Lung microvascular endothelial cell (primary cell): ENCODE measurements at regions not wholly inside any gene's neighbourhood (a gene's known extent, or its start where the extent isn't known, plus 50 kb on each side); places are given as distances from the start of the nearest gene placed in this dataset.
"Not testable (repeated sequence)": the region's sequence is repeated elsewhere in the genome, so short reads cannot be mapped to it uniquely, and the experiment has no call there.

Source experiments
- DNase-seq, 2 donors: peaks; one replicate each; pipeline versions ENCODE4 v3.0.0 to v3.0.0-alpha.2; 2010; ENCODE audit warnings: low read depth in 2 of 2

GRCh38 chr13:101003566-101003965 is 329.0 kb upstream of the TMTC4 start:
- no peak for DNase-seq

GRCh38 chr13:100989392-100989791 is 314.8 kb upstream of the TMTC4 start:
- no peak for DNase-seq

GRCh38 chr13:100988921-100989320 is 314.3 kb upstream of the TMTC4 start:
- no peak for DNase-seq

- DNase-seq = peak in 1 of 2 donors; percentile 1
These were observed 313.4 kb upstream of the TMTC4 start for GRCh38 chr13:100987948-100988347.

DNA sequence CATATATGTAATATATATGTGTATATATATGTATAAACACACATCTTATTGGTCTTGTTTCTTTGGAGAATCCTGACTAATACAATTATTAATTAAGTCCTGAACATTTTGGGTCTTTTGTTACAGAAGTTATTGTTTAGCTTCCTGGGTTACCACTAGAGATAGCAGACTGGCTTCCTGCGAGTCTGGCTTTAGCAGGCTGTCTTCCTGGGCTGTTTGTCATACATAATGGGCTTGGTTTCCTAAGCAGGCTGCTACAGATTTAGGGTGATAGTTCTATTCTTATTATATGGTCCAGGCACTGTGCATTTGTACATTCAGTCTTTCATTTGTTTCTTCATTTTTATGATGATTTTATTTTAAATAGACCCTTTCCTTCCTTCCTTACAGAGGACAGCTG is 312.0 kb upstream of the TMTC4 start:
- DNase-seq = no peak

GRCh38 chr13:100984085-100984705 is 309.6 kb upstream of the TMTC4 start:
- no peak for DNase-seq

GRCh38 chr13:100983111-100983510 is 308.5 kb upstream of the TMTC4 start:
- DNase-seq = no peak

DNA sequence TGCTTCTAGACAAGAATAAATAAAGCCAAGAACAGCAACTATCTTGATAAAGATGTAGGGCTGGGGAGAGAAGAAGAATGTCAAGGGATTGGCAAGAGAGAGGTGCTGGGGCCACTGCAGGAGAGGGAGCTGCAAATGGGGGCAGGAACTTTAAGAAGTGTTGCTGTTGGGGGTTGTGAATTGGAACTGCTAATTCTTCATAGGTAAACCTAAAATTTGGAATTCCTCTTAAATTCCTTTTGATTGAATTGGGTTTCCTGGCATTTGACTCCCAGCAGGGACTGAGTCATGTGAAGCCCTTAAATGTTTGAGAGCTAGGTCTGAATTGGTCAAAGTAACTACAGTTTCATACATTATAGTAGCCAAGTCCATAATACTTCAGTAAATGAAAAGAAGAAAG is 305.6 kb upstream of the TMTC4 start:
- no peak for DNase-seq

- DNase-seq = no peak
These were observed 303.2 kb upstream of the TMTC4 start for GRCh38 chr13:100977841-100978240.

GRCh38 chr13:100976993-100977392 is 302.4 kb upstream of the TMTC4 start:
- DNase-seq = no peak

DNA sequence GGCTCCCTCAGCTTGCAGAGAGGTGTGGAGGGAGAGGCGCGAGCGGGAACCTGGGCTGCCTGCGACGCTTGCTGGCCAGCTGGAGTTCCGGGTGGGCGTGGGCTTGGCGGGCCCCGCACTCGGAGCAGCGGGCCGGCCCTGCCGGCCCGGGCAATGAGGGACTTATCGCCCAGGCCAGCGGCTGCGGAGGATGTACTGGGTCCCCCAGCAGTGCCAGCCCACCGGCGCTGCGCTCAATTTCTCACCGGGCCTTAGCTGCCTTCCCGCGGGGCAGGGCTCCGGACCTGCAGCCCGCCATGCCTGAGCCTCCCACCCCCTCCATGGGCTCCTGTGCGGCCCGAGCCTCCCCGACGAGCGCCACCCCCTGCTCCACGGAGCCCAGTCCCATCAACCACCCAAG is 301.1 kb upstream of the TMTC4 start:
- not testable (repeated sequence) for DNase-seq

DNA sequence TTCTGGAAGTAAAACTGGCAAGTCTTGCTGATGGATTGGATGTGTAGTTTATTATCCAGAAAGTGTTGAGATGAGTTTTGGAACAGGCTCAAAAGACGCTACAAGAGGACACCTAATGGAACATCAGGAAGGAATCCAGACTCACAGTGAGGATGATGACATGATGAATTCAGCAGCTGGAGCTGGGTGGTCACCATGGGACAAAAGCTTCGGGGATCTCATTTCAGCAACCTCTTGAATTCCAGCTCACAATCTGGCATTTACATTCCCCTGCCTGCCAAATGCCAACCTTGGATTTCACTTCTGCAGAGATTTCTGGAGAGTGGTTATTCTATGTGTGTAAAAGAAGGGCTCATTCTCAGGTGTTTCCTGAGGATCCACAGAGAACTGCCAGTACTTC is 288.0 kb upstream of the TMTC4 start:
- no peak for DNase-seq

- no peak for DNase-seq
These were observed 286.6 kb upstream of the TMTC4 start for GRCh38 chr13:100961186-100961585.

DNA sequence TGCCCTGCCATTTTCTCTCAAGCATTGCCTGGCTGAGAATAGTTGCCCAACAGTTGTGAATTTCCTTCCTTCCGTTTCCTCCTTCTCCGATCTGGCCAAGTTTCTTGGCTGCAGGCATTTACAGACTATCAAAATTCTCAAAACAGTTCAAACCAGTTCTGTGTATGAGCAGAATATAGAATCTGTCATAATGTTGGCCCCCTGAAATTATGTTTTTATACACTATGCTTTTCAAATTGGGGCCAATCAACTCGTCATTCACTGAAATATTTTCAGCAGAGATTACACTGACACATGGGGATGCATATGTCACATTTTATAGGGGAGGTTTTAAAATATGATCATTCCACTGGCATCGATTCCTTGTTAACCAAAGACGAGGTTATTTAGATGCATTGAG is 284.2 kb upstream of the TMTC4 start:
- DNase-seq = no peak

- DNase-seq = no peak
These were observed 283.1 kb upstream of the TMTC4 start for GRCh38 chr13:100957741-100958140.

DNA sequence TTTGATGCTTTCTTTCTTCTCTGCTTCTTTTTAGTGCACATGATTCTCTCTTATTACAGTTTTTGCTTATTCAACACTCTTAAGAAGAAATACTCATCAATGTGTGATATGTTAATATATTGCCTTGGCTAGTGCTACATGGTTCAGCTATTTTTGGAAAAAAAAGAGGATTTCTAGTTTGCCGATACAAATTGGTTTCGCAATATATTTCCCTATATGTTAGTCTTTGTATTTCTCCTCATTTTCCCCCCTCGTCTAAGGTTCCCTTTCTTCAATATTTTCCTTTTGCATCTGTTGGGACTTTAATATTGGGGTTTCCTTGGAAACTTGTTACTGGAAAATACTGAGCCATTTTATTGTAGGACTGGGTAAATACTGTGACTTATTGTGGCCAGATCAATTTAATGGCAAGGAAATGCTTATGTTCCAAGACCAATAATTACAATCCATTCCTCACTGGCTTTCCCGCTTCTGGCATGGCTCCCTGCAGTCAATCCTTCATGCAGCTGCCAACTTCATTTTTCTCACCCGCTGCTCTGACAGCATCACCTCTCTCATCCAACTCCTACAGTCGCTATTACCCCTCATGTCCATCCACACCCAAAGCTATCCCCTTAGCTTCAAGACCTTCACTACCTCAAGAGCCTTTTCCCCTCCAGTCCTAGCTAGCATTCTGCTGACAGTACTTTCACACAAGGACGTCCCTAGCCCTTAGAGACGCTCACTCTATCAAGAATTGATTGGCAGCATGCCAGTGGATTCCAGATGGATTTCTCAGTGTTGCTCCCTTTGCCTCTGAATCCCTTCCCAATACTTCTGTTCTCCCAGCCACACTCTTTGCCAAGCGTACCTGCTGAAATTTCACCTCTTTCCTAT is 280.1 kb upstream of the TMTC4 start:
- no peak for DNase-seq

DNA sequence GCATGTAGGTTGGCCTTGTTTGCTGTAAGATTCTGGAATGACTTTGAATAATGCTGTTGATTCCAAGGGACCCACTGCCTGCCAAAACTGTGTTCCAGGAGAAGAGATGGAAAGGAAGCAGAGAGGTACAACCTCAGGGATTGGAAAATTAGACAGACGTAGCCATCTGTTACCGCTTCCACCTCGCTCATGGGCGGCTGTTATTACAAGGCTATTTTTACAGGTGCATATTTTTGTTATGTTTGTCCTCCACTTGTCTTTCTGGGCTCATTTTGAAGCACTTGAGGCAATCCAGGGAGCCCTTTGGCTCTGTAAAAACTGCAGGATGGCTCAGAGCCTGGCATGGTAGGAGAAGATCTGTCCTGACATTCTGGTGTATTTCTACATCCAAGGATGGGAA is 276.4 kb upstream of the TMTC4 start:
- DNase-seq = no peak

- not testable (repeated sequence) for DNase-seq
These were observed 274.3 kb upstream of the TMTC4 start for GRCh38 chr13:100948937-100949336.

DNA sequence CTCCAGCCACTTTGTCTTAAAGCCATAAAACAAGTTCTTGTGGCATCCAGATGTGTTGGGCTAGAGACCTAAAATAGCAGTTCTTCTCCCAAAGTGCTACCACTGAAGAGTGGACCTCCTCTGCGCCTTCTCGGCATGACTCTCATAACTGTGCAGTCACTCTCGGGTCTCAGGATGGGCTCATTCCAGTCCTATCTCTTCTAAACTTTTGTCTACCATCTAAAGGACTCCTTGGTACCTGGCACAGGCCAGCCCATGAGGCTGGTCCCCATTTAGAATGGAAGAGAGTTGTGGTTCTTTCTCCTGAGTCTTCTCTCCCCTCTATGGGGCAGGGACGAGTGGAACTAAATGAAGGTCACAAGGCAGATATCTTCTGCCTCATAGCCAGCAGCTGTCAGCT is 272.0 kb upstream of the TMTC4 start:
- no peak for DNase-seq

DNA sequence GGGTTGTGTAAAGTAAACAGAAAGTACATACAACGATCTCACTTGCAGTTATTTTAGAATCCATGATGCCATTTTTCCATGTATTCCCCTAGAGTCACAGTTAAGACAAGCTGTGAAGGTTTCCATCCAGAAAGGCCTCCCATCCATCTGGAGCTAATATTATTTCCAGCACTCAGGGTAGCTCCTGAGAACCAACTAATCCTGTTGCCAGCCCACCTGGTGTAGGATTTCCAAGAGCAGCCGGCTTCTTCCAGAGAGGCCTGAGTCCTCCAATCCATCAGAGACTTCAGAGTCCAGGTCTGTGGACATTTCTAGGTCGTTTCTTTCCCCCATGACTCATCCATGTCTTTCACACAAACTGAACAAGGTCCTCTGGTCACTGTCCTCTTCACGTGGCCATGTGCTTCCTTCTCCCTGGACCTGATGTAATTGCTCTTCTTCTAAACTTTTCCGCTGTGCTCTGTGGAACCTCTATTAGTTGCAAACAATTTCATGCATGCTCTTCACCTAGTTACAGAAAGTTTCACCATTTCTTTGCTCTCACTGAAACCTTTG is 270.3 kb upstream of the TMTC4 start:
- DNase-seq = no peak

DNA sequence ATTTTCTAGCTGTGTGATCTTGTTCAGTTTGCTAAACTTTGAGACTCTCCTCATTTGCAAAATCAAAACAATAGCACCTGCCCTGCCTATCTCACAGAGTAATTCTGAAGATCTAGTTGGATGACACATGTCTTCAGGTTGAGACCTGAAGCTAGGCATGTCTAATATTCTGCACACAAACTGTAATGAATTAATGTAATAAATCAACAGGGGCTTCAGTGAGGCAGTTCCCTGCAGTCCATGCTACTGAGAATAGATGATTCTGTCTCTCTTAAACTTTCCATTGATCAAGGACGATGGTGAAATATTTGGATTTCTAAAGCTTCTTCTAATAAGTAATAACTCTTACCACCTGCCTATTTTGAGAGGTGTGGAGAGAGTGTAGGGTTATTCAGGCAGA is 268.1 kb upstream of the TMTC4 start:
- no peak for DNase-seq

DNA sequence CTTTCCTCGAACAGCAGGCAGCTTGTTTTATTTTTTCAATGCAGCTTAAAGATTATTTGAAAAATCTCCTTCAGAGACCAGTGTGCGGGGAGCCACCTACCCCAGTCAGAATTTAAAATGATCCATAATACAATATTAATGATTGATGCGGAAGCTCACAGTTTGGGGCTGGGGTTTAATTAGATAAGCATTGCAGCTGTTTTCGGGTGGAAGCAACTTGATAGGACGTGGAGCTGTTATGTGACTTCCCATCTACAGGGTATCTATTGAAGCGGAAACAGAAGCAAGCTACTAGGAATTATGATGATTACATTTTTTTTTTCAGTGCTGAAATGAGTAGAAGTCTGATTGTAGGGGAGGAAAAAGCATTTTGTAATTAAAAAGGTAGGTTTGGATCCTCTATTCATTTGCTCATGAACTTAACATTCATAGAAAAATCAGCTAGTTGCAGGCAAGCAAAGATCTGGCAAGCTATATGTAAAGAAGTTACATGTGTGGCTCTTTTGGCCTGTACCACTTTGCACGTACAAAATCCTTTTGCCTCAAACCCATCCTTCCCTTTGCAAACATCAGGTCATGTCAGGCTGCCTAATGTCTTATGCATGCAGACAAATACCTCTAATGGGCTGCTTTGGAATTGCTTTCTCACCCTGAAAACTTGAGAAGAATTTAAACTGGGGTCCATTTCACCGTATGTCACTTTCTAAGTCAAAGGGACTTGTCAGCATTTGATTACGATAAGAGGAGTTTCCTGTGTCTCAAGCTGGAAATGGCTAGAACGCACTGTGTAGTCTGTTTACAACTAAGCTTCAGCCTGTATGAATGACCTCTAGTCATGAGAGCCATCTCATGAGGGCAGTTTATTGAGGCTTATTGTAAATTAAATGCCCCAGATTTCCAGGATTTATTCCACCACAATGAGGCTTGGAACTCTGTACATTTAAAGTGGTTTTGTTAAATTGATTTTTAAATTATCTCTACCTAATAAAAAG is 267.1 kb upstream of the TMTC4 start:
- no peak for DNase-seq
